ENCODE measurements at regions not wholly inside any gene's neighbourhood (a gene's known extent, or its start where the extent isn't known, plus 50 kb on each side); places are given as distances from the start of the nearest gene placed in this dataset.

DNA sequence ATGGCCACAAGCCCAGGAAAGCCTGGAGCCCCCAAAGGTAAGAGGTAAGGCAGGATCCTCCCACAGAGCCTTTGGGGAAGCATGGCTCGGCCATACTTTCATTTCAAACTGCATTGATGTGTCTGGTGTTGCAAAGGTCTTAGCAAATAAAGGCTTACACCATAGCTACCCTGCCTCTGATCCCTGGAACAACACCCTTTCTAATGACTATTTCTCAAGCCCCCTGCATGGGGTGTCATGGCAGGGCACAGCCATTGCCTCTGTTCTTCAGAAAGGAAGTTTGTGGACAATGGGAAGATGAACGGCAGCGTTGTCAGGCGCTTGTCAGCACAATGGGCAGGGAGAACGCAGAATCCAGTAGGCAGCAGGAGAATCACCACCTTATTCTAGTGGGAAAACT is 435.0 kb upstream of the SMIM21 start:
- Histone ChIP-seq H3K79me2 (replicated peaks; ENCODE audit: insufficient read depth) (no peaks in the 10 kb centered on the region), H3K27ac (ENCODE audit: low read depth) (no peak overlapping the region), H3K9me2 (ENCODE audit: insufficient read depth) (peaks cover 15% of the 10 kb centered on the region), H3K4me3 (no peak overlapping the region), H3F3A (replicated peaks; ENCODE audit: low read depth) (no peaks in the 10 kb centered on the region), H3K4me2 (no peak overlapping the region), H3K4me1 (ENCODE audit: insufficient read depth) (no peaks in the 10 kb centered on the region), H4K20me1 (replicated peaks; ENCODE audit: insufficient read depth) (no peaks in the 10 kb centered on the region), H3K36me3 (ENCODE audit: insufficient read depth) (no peaks in the 10 kb centered on the region), H3K27me3 (ENCODE audit: insufficient read depth) (no peaks in the 10 kb centered on the region), H2AFZ (no peak overlapping the region)
- no peak overlapping the region for H3K27ac Mint-ChIP-seq
- H3K36me3 Mint-ChIP-seq (ENCODE audit: low read depth): peaks cover 2% of the 10 kb centered on the region; the same call in 1 of the 3 replicates
- DNase-seq (ENCODE audit: low spot score) (no peak), ATAC-seq (no peak)
- peaks cover 1% of the 10 kb centered on the region for H3K27me3 Mint-ChIP-seq (ENCODE audit: insufficient read depth, low read depth, poor library complexity)
- H3K4me1 Mint-ChIP-seq: no peaks in the 10 kb centered on the region
- no peaks in the 10 kb centered on the region for H3K9me3 Mint-ChIP-seq
- TF ChIP-seq JUNB (IDR thresholded peaks at IDR 0.05; ENCODE audit: unreplicated experiment): no peak
- TF ChIP-seq POLR2AphosphoS5 (IDR thresholded peaks at IDR 0.05; ENCODE audit: low read depth): no peak
- no peak for TF ChIP-seq EZH2 (IDR thresholded peaks at IDR 0.05; ENCODE audit: low read depth, unreplicated experiment)
- no peak for TF ChIP-seq ZNF114 (CRISPR knock-in tag; IDR thresholded peaks at IDR 0.05)
- TF ChIP-seq, protein P1, sequence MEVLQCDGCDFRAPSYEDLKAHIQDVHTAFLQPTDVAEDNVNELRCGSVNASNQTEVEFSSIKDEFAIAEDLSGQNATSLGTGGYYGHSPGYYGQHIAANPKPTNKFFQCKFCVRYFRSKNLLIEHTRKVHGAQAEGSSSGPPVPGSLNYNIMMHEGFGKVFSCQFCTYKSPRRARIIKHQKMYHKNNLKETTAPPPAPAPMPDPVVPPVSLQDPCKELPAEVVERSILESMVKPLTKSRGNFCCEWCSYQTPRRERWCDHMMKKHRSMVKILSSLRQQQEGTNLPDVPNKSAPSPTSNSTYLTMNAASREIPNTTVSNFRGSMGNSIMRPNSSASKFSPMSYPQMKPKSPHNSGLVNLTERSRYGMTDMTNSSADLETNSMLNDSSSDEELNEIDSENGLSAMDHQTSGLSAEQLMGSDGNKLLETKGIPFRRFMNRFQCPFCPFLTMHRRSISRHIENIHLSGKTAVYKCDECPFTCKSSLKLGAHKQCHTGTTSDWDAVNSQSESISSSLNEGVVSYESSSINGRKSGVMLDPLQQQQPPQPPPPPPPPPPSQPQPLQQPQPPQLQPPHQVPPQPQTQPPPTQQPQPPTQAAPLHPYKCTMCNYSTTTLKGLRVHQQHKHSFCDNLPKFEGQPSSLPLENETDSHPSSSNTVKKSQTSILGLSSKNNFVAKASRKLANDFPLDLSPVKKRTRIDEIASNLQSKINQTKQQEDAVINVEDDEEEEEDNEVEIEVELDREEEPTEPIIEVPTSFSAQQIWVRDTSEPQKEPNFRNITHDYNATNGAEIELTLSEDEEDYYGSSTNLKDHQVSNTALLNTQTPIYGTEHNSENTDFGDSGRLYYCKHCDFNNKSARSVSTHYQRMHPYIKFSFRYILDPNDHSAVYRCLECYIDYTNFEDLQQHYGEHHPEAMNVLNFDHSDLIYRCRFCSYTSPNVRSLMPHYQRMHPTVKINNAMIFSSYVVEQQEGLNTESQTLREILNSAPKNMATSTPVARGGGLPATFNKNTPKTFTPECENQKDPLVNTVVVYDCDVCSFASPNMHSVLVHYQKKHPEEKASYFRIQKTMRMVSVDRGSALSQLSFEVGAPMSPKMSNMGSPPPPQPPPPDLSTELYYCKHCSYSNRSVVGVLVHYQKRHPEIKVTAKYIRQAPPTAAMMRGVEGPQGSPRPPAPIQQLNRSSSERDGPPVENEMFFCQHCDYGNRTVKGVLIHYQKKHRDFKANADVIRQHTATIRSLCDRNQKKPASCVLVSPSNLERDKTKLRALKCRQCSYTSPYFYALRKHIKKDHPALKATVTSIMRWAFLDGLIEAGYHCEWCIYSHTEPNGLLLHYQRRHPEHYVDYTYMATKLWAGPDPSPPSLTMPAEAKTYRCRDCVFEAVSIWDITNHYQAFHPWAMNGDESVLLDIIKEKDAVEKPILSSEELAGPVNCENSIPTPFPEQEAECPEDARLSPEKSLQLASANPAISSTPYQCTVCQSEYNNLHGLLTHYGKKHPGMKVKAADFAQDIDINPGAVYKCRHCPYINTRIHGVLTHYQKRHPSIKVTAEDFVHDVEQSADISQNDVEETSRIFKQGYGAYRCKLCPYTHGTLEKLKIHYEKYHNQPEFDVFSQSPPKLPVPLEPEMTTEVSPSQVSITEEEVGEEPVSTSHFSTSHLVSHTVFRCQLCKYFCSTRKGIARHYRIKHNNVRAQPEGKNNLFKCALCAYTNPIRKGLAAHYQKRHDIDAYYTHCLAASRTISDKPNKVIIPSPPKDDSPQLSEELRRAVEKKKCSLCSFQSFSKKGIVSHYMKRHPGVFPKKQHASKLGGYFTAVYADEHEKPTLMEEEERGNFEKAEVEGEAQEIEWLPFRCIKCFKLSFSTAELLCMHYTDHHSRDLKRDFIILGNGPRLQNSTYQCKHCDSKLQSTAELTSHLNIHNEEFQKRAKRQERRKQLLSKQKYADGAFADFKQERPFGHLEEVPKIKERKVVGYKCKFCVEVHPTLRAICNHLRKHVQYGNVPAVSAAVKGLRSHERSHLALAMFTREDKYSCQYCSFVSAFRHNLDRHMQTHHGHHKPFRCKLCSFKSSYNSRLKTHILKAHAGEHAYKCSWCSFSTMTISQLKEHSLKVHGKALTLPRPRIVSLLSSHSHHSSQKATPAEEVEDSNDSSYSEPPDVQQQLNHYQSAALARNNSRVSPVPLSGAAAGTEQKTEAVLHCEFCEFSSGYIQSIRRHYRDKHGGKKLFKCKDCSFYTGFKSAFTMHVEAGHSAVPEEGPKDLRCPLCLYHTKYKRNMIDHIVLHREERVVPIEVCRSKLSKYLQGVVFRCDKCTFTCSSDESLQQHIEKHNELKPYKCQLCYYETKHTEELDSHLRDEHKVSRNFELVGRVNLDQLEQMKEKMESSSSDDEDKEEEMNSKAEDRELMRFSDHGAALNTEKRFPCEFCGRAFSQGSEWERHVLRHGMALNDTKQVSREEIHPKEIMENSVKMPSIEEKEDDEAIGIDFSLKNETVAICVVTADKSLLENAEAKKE (CRISPR knock-in tag; IDR thresholded peaks at IDR 0.05): no peak
- TF ChIP-seq ZNF331 (CRISPR knock-in tag; IDR thresholded peaks at IDR 0.05; ENCODE audit: low read depth): no peak
- no peak for TF ChIP-seq NANOG (IDR thresholded peaks at IDR 0.05; ENCODE audit: borderline replicate concordance)
- TF ChIP-seq EZH2phosphoT487 (IDR thresholded peaks at IDR 0.05; ENCODE audit: unreplicated experiment): no peak
- no peak for TF ChIP-seq CREB1 (CRISPR knock-in tag; IDR thresholded peaks at IDR 0.05; ENCODE audit: low read depth)
- TF ChIP-seq, protein P2, sequence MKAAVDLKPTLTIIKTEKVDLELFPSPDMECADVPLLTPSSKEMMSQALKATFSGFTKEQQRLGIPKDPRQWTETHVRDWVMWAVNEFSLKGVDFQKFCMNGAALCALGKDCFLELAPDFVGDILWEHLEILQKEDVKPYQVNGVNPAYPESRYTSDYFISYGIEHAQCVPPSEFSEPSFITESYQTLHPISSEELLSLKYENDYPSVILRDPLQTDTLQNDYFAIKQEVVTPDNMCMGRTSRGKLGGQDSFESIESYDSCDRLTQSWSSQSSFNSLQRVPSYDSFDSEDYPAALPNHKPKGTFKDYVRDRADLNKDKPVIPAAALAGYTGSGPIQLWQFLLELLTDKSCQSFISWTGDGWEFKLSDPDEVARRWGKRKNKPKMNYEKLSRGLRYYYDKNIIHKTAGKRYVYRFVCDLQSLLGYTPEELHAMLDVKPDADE (IDR thresholded peaks at IDR 0.05): no peak
- TF ChIP-seq, protein P3, sequence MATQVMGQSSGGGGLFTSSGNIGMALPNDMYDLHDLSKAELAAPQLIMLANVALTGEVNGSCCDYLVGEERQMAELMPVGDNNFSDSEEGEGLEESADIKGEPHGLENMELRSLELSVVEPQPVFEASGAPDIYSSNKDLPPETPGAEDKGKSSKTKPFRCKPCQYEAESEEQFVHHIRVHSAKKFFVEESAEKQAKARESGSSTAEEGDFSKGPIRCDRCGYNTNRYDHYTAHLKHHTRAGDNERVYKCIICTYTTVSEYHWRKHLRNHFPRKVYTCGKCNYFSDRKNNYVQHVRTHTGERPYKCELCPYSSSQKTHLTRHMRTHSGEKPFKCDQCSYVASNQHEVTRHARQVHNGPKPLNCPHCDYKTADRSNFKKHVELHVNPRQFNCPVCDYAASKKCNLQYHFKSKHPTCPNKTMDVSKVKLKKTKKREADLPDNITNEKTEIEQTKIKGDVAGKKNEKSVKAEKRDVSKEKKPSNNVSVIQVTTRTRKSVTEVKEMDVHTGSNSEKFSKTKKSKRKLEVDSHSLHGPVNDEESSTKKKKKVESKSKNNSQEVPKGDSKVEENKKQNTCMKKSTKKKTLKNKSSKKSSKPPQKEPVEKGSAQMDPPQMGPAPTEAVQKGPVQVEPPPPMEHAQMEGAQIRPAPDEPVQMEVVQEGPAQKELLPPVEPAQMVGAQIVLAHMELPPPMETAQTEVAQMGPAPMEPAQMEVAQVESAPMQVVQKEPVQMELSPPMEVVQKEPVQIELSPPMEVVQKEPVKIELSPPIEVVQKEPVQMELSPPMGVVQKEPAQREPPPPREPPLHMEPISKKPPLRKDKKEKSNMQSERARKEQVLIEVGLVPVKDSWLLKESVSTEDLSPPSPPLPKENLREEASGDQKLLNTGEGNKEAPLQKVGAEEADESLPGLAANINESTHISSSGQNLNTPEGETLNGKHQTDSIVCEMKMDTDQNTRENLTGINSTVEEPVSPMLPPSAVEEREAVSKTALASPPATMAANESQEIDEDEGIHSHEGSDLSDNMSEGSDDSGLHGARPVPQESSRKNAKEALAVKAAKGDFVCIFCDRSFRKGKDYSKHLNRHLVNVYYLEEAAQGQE (IDR thresholded peaks at IDR 0.05; ENCODE audit: unreplicated experiment): no peak
- H3K4me3 Mint-ChIP-seq: no peak overlapping the region

Data from GM23338 (cell line).